SK-N-SH (cell line): ENCODE measurements at regions not wholly inside any gene's neighbourhood (a gene's known extent, or its start where the extent isn't known, plus 50 kb on each side); places are given as distances from the start of the nearest gene placed in this dataset.

Experiments
- CTCF ChIA-PET: fragments of 300-600, 350-600 bp; formaldehyde crosslinking; extraction: SDS; loops from one replicate; lab custom pipeline; 2021; lab: Yijun Ruan, JAX
- POLR2A ChIA-PET: fragments of 350-600 bp; sonication (Branson Sonifier 250); formaldehyde crosslinking; extraction: SDS; loops from one replicate; lab custom pipeline; 2020; ENCODE audit warnings: antibody characterized with exemption, inconsistent platforms; lab: Yijun Ruan, JAX
- DNase-seq: peaks from one replicate; pipeline ENCODE4 v3.0.0; 2012
- H2AFZ ChIP-seq: fragments of 200-600 bp; sonication (generic); 2 replicates; pipeline ENCODE4 v1.8.1; 2016; ENCODE audit warnings: antibody characterized with exemption, mild to moderate bottlenecking, low read depth
- H3F3A ChIP-seq: fragments of 200-600 bp; sonication (generic); replicated peaks from 2 replicates; pipeline ENCODE3; 2016; ENCODE audit warnings: antibody characterized with exemption, mild to moderate bottlenecking; ENCODE audit not compliant: insufficient read depth
- H3K27ac ChIP-seq, 2 experiments: fragments of 200-500 bp in 1 of 2; fragments of 200-600 bp in 1 of 2; sonication (Bioruptor generic) in 1 of 2; sonication (generic), shearing (Covaris generic) in 1 of 2; 2 replicates each; pipeline versions ENCODE4 v1.5.1 to v1.6.1; 2014 to 2016; ENCODE audit warnings: low read depth in 2 of 2, inconsistent platforms in 1 of 2, low read length in 1 of 2, mild to moderate bottlenecking in 1 of 2, mixed read lengths in 1 of 2
- H3K27me3 ChIP-seq: fragments of 200-600 bp; sonication (generic), shearing (Covaris generic); 2 replicates; pipeline ENCODE4 v1.6.1; 2016; ENCODE audit warnings: mixed run types; ENCODE audit not compliant: insufficient read depth
- H3K36me3 ChIP-seq, 2 experiments: fragments of 200-500 bp in 1 of 2; fragments of 200-600 bp in 1 of 2; sonication (Bioruptor generic) in 1 of 2; sonication (generic) in 1 of 2; replicated peaks in 1 of 2; 2 replicates each; pipeline versions ENCODE3 to v1.5.1; 2014 to 2016; ENCODE audit warnings: low read length in 1 of 2, mild to moderate bottlenecking in 1 of 2; ENCODE audit not compliant: insufficient read depth in 2 of 2, control insufficient read depth in 1 of 2
- H3K4me1 ChIP-seq, 2 experiments: fragments of 200-500 bp in 1 of 2; fragments of 200-600 bp in 1 of 2; sonication (Bioruptor generic) in 1 of 2; sonication (generic), shearing (Covaris generic) in 1 of 2; 2 replicates each; pipeline versions ENCODE4 v1.5.1 to v1.6.1; 2014 to 2016; ENCODE audit warnings: low read depth in 1 of 2, low read length in 1 of 2, mixed run types in 1 of 2; ENCODE audit not compliant: insufficient read depth in 2 of 2, control insufficient read depth in 1 of 2
- H3K4me2 ChIP-seq: fragments of 200-600 bp; sonication (generic), shearing (Covaris generic); 2 replicates; pipeline ENCODE4 v1.6.1; 2017; ENCODE audit warnings: mixed run types
- H3K4me3 ChIP-seq, 2 experiments: fragments of 200-500 bp in 1 of 2; fragments of 200-600 bp in 1 of 2; sonication (Bioruptor generic) in 1 of 2; sonication (generic), shearing (Covaris generic) in 1 of 2; 2 replicates each; pipeline versions ENCODE4 v1.5.1 to v1.8.1; 2014 to 2016; ENCODE audit warnings: low read depth in 2 of 2, inconsistent platforms in 1 of 2, low read length in 1 of 2, mild to moderate bottlenecking in 1 of 2, mixed read lengths in 1 of 2, moderate library complexity in 1 of 2
- H3K79me2 ChIP-seq: fragments of 200-600 bp; sonication (generic); 2 replicates; pipeline ENCODE4 v1.8.1; 2017; ENCODE audit warnings: mild to moderate bottlenecking; ENCODE audit not compliant: insufficient read depth
- H3K9ac ChIP-seq: fragments of 200-600 bp; sonication (generic); 2 replicates; pipeline ENCODE4 v1.6.1; 2017; ENCODE audit warnings: mixed run types
- H3K9me2 ChIP-seq: fragments of 200-600 bp; sonication (generic); 2 replicates; pipeline ENCODE4 v1.6.1; 2017; ENCODE audit warnings: mixed run types
- H3K9me3 ChIP-seq: fragments of 200-600 bp; sonication (generic); 2 replicates; pipeline ENCODE4 v1.6.1; 2017; ENCODE audit warnings: mixed run types, mild to moderate bottlenecking, moderate library complexity
- H4K20me1 ChIP-seq: fragments of 200-600 bp; sonication (generic); 2 replicates; pipeline ENCODE4 v1.6.1; 2017; ENCODE audit warnings: mild to moderate bottlenecking, mixed run types; ENCODE audit not compliant: insufficient read depth
- CHD2 ChIP-seq: fragments of 150-350 bp; IDR thresholded peaks from 2 replicates; pipeline ENCODE4 v1.6.1; 2018; ENCODE audit warnings: low read length; ENCODE audit not compliant: partially characterized antibody
- ELF1 ChIP-seq: IDR thresholded peaks from 2 replicates; pipeline ENCODE4 v1.4.0; 2012
- EZH2phosphoT487 ChIP-seq: fragments of 200-600 bp; sonication (generic); IDR thresholded peaks from 2 replicates; pipeline ENCODE4 v1.6.1; 2017; ENCODE audit warnings: low read depth, mixed run types, mild to moderate bottlenecking, antibody characterized with exemption, moderate library complexity, borderline replicate concordance
- FOXM1 ChIP-seq: IDR thresholded peaks from 2 replicates; pipeline ENCODE4 v1.4.0; 2012; ENCODE audit warnings: low read depth, mild to moderate bottlenecking
- GABPA ChIP-seq: IDR thresholded peaks from 2 replicates; pipeline ENCODE4 v1.4.0; 2012; ENCODE audit warnings: low read depth, mild to moderate bottlenecking
- JUND ChIP-seq: IDR thresholded peaks from 2 replicates; pipeline ENCODE4 v1.4.0; 2012
- NFIC ChIP-seq: IDR thresholded peaks from 2 replicates; pipeline ENCODE4 v1.4.0; 2012; ENCODE audit warnings: borderline replicate concordance
- NRF1 ChIP-seq: IDR thresholded peaks from 2 replicates; pipeline ENCODE4 v1.6.1; 2012; ENCODE audit warnings: low read depth, mild to moderate bottlenecking, low read length
- RAD21 ChIP-seq: IDR thresholded peaks from 2 replicates; pipeline ENCODE4 v1.6.1; 2012; ENCODE audit warnings: mild to moderate bottlenecking, low read length
- RCOR1 ChIP-seq: fragments of 150-350 bp; IDR thresholded peaks from 2 replicates; pipeline ENCODE4 v1.6.1; 2017; ENCODE audit warnings: antibody characterized with exemption, low read length
- RFX5 ChIP-seq: IDR thresholded peaks from 2 replicates; pipeline ENCODE4 v1.6.1; 2012; ENCODE audit warnings: mild to moderate bottlenecking, improper control_type of control experiment, low read length
- SIN3A ChIP-seq: IDR thresholded peaks from 2 replicates; pipeline ENCODE4 v1.6.1; 2012; ENCODE audit warnings: low read depth, mild to moderate bottlenecking, low read length, moderate library complexity, borderline replicate concordance
- TAF1 ChIP-seq: IDR thresholded peaks from 2 replicates; pipeline ENCODE4 v1.6.1; 2012; ENCODE audit warnings: low read depth, mild to moderate bottlenecking, low read length, moderate library complexity, borderline replicate concordance
- TCF12 ChIP-seq: IDR thresholded peaks from 2 replicates; pipeline ENCODE4 v1.4.0; 2012
- TEAD4 ChIP-seq: IDR thresholded peaks from 2 replicates; pipeline ENCODE4 v1.4.0; 2012; ENCODE audit warnings: mild to moderate bottlenecking, borderline replicate concordance; ENCODE audit not compliant: insufficient read depth
- YY1 ChIP-seq: IDR thresholded peaks from 2 replicates; pipeline ENCODE4 v1.4.0; 2012; ENCODE audit warnings: low read depth, mild to moderate bottlenecking
- WGBS: methylation state at CpG from one replicate; pipeline ENCODE4 v1.1.6; 2017; ENCODE audit warnings: low lambda C conversion rate; 5-methylcytosine and 5-hydroxymethylcytosine counted together
- TF ChIP-seq, protein P1 (sequence below): IDR thresholded peaks from 2 replicates; pipeline ENCODE4 v1.4.0; 2012; ENCODE audit warnings: low read depth, borderline replicate concordance
- TF ChIP-seq, protein P2 (sequence below): IDR thresholded peaks from 2 replicates; pipeline ENCODE4 v1.6.1; 2012; ENCODE audit warnings: mild to moderate bottlenecking, low read depth, low read length, moderate library complexity

DNA sequence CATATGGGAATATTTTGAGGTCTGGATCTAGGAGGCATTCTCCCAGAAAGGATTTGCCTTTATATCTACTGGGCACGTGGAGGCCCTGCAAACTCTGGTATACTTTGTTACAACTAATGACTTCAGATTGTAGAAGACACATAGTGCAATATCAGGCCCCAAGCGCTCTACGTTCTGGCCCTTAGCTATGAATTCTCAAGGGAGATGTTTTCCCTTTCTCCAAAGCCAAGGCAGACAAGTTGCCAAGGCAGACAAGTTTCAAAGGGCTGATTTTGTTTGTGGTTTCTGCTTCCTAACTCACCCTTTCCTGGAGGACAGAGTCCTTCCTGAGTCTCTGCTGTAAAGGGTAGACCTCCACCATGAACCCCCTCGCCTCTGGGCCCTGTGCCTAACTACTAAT, 99.4 kb upstream of the CTTNBP2 start:
- CTCF ChIA-PET, result no interaction called here
- no peak overlapping the region for H3K27ac ChIP-seq
- no peak overlapping the region for H3K4me2 ChIP-seq
- no peaks in the 10 kb centered on the region for H3F3A ChIP-seq
- no peak overlapping the region for H2AFZ ChIP-seq
- H3K9me2 ChIP-seq, result no peaks in the 10 kb centered on the region
- no peak overlapping the region for H3K4me3 ChIP-seq
- H3K36me3 ChIP-seq, result no peaks in the 10 kb centered on the region
- 0 out of 2 replicates have a peak, but pooled peaks cover 6% of the 10 kb centered on the region for H3K9me3 ChIP-seq
- no peaks in the 10 kb centered on the region for H4K20me1 ChIP-seq
- POLR2A ChIA-PET, result no interaction called here
- 7% methylated on average over 4 of the region's 4 CpGs for WGBS
- peaks cover 0 to 5% of the 10 kb centered on the region in 2 experiments; a peak in 1 of 4 replicates for H3K4me1 ChIP-seq
- H3K79me2 ChIP-seq, result no peaks in the 10 kb centered on the region
- no peaks in the 10 kb centered on the region for H3K27me3 ChIP-seq
- no peak for DNase-seq
- TF ChIP-seq GABPA, result no peak
- TF ChIP-seq ELF1, result no peak
- H3K9ac ChIP-seq, result no peak overlapping the region

DNA sequence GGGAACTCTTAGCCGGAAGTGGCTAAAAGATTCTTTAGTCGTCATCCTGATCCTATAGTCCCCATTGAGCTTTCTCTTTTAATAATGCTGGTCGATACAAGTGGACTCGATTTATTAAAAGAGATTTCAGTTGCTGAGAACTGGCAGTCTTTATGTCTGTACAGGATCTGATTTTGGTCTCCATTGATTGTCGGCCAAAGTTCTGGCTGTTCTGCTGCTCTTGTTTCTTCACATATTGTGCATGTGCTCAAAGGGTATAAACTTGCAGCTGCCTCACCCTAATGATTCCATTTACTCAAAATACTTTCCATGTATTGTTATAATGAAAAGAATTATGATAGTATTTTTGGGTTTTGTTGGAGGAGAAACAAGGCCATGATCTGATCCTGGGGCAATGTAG, 100.7 kb upstream of the CTTNBP2 start:
- TF ChIP-seq YY1, result no peak
- no peak for TF ChIP-seq RFX5
- no peak for TF ChIP-seq TEAD4
- TF ChIP-seq JUND, result no peak
- no peak for TF ChIP-seq NRF1
- TF ChIP-seq RAD21, result no peak
- TF ChIP-seq GABPA, result no peak
- TF ChIP-seq TAF1, result no peak
- TF ChIP-seq TCF12, result no peak
- TF ChIP-seq ELF1, result no peak
- no peak for TF ChIP-seq CHD2
- no peak for TF ChIP-seq RCOR1
- CTCF ChIA-PET, result interaction anchor here (0.7 to 4.7 kb wide), 2 partner anchors 19 to 179 kb away, joined by 3 to 15 read pairs; no protein-coding TSS in a partner anchor
- H3K79me2 ChIP-seq, result no peaks in the 10 kb centered on the region
- no peak for DNase-seq
- no peak overlapping the region for H2AFZ ChIP-seq
- H3K27ac ChIP-seq, result no peak overlapping the region
- no peaks in the 10 kb centered on the region for H4K20me1 ChIP-seq
- no peaks in the 10 kb centered on the region for H3F3A ChIP-seq
- H3K4me1 ChIP-seq, result peaks cover 0 to 5% of the 10 kb centered on the region in 2 experiments; a peak in 1 of 4 replicates
- no peak overlapping the region for H3K4me3 ChIP-seq
- H3K4me2 ChIP-seq, result no peak overlapping the region
- no peaks in the 10 kb centered on the region for H3K36me3 ChIP-seq
- 0 out of 2 replicates have a peak, but pooled peaks cover 6% of the 10 kb centered on the region for H3K9me3 ChIP-seq
- H3K9me2 ChIP-seq, result no peaks in the 10 kb centered on the region
- POLR2A ChIA-PET, result no interaction called here
- no peaks in the 10 kb centered on the region for H3K27me3 ChIP-seq
- H3K9ac ChIP-seq, result no peak overlapping the region
- 19% methylated on average over 5 of the region's 5 CpGs for WGBS

DNA sequence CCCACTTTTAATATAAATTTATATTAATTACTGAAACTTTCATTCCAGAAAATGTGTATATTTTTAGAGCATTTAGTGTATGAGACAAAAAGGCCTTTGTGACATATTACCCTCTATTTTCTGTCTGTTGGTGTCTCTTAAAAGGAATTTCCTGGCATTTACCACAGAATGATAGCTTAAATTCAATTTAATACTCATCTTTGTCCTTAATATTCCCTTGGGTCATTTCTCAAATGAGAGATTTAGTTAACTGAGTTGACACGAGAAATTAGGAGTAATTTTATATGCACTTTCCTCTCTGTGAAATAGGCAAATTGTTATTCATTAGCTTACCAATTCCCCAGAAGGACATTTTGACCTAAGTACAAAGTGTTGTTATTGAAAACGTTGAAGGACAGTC, 101.7 kb upstream of the CTTNBP2 start:
- Histone ChIP-seq H3K79me2 (no peaks in the 10 kb centered on the region), H3K4me1 (peaks cover 0 to 5% of the 10 kb centered on the region in 2 experiments; a peak in 1 of 4 replicates), H2AFZ (no peak overlapping the region), H3K4me3 (no peak overlapping the region), H3K27me3 (no peaks in the 10 kb centered on the region), H3K36me3 (no peaks in the 10 kb centered on the region), H3K9me3 (0 out of 2 replicates have a peak, but pooled peaks cover 2% of the 10 kb centered on the region), H3K4me2 (no peak overlapping the region), H3F3A (no peaks in the 10 kb centered on the region), H4K20me1 (no peaks in the 10 kb centered on the region), H3K9me2 (no peaks in the 10 kb centered on the region), H3K27ac (no peak overlapping the region), H3K9ac (no peak overlapping the region)
- WGBS, result under 1% methylated on average over 2 of the region's 2 CpGs
- ChIA-PET POLR2A (no interaction called here), CTCF (interaction anchor here (4.7 kb wide), 1 partner anchor 18 kb away, joined by 15 read pairs; no protein-coding TSS in a partner anchor)
- DNase-seq, result no peak
- TF ChIP-seq NRF1 (no peak), GABPA (no peak), FOXM1 (no peak), SIN3A (no peak), NFIC (no peak), EZH2phosphoT487 (no peak)
- TF ChIP-seq, protein P1, sequence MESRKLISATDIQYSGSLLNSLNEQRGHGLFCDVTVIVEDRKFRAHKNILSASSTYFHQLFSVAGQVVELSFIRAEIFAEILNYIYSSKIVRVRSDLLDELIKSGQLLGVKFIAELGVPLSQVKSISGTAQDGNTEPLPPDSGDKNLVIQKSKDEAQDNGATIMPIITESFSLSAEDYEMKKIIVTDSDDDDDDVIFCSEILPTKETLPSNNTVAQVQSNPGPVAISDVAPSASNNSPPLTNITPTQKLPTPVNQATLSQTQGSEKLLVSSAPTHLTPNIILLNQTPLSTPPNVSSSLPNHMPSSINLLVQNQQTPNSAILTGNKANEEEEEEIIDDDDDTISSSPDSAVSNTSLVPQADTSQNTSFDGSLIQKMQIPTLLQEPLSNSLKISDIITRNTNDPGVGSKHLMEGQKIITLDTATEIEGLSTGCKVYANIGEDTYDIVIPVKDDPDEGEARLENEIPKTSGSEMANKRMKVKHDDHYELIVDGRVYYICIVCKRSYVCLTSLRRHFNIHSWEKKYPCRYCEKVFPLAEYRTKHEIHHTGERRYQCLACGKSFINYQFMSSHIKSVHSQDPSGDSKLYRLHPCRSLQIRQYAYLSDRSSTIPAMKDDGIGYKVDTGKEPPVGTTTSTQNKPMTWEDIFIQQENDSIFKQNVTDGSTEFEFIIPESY, result no peak
- TF ChIP-seq, protein P2, sequence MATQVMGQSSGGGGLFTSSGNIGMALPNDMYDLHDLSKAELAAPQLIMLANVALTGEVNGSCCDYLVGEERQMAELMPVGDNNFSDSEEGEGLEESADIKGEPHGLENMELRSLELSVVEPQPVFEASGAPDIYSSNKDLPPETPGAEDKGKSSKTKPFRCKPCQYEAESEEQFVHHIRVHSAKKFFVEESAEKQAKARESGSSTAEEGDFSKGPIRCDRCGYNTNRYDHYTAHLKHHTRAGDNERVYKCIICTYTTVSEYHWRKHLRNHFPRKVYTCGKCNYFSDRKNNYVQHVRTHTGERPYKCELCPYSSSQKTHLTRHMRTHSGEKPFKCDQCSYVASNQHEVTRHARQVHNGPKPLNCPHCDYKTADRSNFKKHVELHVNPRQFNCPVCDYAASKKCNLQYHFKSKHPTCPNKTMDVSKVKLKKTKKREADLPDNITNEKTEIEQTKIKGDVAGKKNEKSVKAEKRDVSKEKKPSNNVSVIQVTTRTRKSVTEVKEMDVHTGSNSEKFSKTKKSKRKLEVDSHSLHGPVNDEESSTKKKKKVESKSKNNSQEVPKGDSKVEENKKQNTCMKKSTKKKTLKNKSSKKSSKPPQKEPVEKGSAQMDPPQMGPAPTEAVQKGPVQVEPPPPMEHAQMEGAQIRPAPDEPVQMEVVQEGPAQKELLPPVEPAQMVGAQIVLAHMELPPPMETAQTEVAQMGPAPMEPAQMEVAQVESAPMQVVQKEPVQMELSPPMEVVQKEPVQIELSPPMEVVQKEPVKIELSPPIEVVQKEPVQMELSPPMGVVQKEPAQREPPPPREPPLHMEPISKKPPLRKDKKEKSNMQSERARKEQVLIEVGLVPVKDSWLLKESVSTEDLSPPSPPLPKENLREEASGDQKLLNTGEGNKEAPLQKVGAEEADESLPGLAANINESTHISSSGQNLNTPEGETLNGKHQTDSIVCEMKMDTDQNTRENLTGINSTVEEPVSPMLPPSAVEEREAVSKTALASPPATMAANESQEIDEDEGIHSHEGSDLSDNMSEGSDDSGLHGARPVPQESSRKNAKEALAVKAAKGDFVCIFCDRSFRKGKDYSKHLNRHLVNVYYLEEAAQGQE, result no peak
